ENCODE measurements at regions not wholly inside any gene's neighbourhood (a gene's known extent, or its start where the extent isn't known, plus 50 kb on each side); places are given as distances from the start of the nearest gene placed in this dataset.
"Not testable (repeated sequence)": the region's sequence is repeated elsewhere in the genome, so short reads cannot be mapped to it uniquely, and the experiment has no call there.

DNA sequence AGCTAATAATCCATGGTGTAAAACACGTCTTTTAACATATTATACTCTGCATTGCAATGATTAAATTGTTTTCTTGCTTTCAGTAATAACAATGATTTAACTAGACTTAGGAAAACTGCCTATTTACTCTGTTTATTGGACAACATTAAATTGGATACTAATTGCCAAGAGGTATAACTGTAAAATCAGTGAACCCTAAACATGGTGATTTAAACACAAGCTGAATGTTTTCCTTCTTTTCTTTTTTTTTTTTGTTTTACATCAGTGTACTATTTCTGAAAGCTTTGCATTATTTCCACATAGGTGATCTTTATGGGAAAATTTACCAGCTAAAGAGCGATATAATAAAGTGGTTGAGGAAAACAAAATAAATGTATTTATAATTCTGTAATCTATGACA lies 276.7 kb downstream of the PCDH7 start:
- DNase-seq: no peak
- TF ChIP-seq POLR2A (IDR thresholded peaks at IDR 0.05; ENCODE audit: low read length): no peak
- TF ChIP-seq GATA1 (IDR thresholded peaks at IDR 0.05; ENCODE audit: low read depth, low read length): no peak

- TF ChIP-seq GATA1 (IDR thresholded peaks at IDR 0.05; ENCODE audit: low read depth, low read length) (no peak), POLR2A (IDR thresholded peaks at IDR 0.05; ENCODE audit: low read length) (no peak)
- no peak for DNase-seq
Observed at GRCh38 chr4:31005037-31005436, 284.9 kb downstream of the PCDH7 start.

DNA sequence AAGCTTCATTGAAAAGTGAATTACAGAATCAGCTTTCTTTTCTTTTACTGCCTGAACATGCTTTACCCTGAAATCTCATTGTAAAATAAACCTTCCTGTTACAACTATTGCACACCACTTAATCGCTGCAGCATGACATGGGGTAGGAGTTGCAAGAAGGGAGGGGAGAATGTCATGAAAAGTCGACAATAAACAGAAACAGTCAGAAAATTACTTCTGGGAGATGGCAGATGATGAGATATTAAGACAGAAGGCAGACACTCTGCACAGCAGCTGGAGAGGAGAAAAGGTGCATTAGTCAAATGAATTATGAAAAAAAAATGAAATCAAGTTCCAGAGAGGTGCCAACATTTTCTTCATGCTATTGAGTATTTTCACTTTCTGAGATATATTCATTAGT lies 287.7 kb downstream of the PCDH7 start:
- TF ChIP-seq POLR2A (IDR thresholded peaks at IDR 0.05; ENCODE audit: low read length) (no peak), GATA1 (IDR thresholded peaks at IDR 0.05; ENCODE audit: low read depth, low read length) (no peak)
- no peak for DNase-seq

DNA sequence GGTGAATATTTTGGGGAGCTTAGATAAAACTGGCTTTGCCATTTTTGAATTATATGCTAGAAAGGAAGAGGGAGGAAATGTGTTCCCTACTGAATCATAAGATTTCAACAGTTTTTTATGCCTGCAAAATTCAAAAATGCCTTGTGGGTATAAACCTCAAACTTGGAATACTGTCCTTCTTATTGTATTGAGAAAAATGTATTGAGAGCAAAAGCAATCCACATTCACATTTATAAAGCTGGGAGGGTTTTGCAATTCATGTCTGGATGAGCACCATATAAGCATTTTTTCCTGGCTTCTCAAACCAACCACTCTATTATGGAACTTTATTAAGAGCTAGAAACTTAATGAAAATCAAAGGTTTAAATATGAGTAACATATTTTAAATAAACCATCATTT lies 289.8 kb downstream of the PCDH7 start:
- no peak for DNase-seq
- no peak for TF ChIP-seq GATA1 (IDR thresholded peaks at IDR 0.05; ENCODE audit: low read depth, low read length)
- no peak for TF ChIP-seq POLR2A (IDR thresholded peaks at IDR 0.05; ENCODE audit: low read length)

- no peak for DNase-seq
- TF ChIP-seq POLR2A (IDR thresholded peaks at IDR 0.05; ENCODE audit: low read length) (no peak), GATA1 (IDR thresholded peaks at IDR 0.05; ENCODE audit: low read depth, low read length) (no peak)
Observed at GRCh38 chr4:31015123-31015522, 295.0 kb downstream of the PCDH7 start.

DNA sequence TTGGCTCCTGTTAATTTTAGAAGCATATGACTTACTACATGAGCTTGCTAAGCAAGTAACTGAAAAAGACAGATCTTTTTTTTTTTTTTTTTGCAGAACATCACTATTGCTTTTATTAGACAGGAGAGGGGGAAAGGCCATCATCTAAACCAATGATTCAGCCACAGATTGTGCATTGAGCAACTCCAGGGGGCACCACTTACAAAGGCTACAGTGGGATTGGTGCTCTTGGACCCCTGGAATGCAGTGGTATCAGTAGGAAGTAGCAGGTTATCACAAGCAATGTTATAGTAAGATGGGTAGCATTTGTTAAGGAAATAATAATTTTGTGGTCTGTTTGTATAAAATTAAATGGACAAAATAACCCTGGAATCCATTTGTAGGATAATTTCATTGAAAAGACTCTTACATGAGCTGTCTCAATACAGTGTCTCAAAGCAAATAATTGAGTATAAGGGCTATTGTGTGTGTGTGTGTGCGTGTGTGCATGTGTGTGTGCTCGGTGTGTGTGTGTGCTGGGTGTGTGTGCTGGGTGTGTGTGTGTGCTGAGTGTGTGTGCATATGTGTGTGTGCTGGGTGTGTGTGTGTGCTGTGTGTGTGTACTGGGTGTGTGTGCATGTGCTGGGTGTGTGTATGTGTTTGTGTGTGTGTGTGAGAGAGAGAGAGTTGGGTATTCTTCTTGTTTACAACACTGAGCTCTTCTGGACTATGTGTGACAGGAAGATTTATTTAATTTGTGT lies 296.3 kb downstream of the PCDH7 start:
- no peak for DNase-seq
- no peak for TF ChIP-seq GATA1 (IDR thresholded peaks at IDR 0.05; ENCODE audit: low read depth, low read length)
- no peak for TF ChIP-seq POLR2A (IDR thresholded peaks at IDR 0.05; ENCODE audit: low read length)

DNA sequence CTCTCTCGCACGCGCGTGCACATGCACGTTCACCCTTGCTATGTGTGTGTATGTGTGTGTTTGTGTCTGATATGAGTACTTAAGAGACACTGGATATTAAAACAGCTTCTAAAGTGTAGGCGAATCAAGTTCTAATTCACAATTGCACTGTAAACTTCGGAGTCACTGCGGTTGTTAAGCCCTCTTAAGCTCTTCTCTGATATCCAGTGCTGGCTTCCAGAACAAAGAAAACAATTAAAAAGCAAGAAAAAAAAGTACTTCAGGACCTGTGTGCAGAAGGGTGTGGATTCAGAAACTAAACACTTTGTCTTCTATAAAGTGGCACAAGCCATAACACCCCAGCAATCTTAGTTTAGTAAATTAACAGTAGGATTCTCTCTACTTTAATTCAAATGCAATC lies 300.2 kb downstream of the PCDH7 start:
- DNase-seq: no peak
- TF ChIP-seq GATA1 (IDR thresholded peaks at IDR 0.05; ENCODE audit: low read depth, low read length): no peak
- TF ChIP-seq POLR2A (IDR thresholded peaks at IDR 0.05; ENCODE audit: low read length): no peak

DNA sequence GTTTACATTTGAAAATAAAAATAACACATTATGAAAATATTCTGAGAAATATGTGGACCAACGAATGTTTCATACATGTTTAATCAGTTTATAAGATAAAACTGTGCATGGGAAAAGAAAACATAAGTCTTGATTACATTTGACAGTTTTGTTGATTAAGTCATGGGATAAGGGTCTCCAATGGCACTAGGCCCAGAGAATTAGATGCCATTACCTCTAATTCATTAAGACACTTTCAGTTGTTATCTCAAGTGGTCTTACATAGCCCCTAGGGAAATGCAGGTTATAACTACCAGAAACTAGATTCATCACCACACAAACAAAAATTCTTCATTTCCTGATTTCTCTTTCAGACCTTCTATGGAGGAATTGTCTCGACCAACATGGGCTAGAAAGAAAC lies 300.8 kb downstream of the PCDH7 start:
- DNase-seq: no peak
- TF ChIP-seq POLR2A (IDR thresholded peaks at IDR 0.05; ENCODE audit: low read length) (no peak), GATA1 (IDR thresholded peaks at IDR 0.05; ENCODE audit: low read depth, low read length) (no peak)

DNA sequence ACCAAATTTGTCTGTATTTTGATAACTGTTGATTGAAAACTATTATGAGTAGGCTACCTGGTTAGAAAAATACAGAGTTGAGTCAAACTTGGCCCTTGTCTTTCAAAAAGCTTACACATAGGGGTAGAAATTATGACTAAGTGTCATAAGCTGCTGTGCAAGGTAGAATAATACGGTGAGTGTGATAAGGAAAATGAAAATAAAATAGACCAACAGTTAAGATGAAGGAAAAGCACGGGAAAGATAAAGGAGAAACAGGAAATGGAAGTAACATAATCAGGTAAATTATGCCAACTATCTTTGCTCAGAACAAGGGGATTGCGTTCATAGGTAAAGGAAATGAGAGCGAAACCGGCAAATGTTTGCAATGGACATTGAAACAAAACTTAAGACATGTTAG lies 302.5 kb downstream of the PCDH7 start:
- no peak for TF ChIP-seq POLR2A (IDR thresholded peaks at IDR 0.05; ENCODE audit: low read length)
- TF ChIP-seq GATA1 (IDR thresholded peaks at IDR 0.05; ENCODE audit: low read depth, low read length): no peak
- DNase-seq: no peak

GRCh38 chr4:31023109-31023508 lies 302.9 kb downstream of the PCDH7 start:
- no peak for TF ChIP-seq GATA1 (IDR thresholded peaks at IDR 0.05; ENCODE audit: low read depth, low read length)
- no peak for TF ChIP-seq POLR2A (IDR thresholded peaks at IDR 0.05; ENCODE audit: low read length)

DNA sequence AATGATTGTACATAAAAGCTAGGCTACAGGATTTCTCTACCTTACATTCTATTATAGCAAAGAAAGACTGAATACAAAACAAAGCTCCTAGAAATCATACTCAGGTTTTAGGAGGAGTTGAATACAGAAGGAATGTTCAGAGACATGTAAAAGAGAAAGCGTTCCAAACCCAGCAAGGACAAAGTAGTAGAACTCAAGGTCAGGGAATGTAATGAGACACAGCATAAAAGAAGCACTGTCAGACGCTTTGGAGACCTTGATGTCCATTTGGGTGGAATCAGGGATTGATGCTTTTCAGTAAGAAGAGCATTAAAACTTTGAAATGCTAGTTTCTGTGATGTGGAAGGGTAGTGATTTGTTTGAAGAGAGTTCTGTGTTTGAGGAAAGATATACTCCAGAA lies 303.6 kb downstream of the PCDH7 start:
- no peak for TF ChIP-seq POLR2A (IDR thresholded peaks at IDR 0.05; ENCODE audit: low read length)
- no peak for TF ChIP-seq GATA1 (IDR thresholded peaks at IDR 0.05; ENCODE audit: low read depth, low read length)
- no peak for DNase-seq

More at GRCh38 chr4:31023109-31023508, 302.9 kb downstream of the PCDH7 start:
- no peak for DNase-seq

DNA sequence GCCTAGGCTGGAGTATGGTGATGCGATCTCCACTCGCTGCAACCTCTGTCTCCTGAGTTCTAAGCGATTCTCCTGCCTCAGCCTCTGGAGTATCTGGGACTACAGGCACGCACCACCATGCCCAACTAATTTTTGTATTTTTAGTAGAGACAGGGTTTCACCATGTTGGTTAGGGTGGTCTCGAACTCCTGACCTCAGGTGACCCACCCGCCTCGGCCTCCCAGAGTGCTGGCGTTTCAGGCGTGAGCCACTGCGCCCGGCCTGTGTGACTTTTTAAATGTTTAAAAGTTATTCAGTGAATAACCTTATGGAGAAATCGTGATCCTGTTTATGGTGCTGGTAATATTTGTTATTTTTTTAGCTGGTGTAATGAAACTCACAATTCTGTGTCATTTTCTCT lies 304.6 kb downstream of the PCDH7 start:
- DNase-seq: not testable (repeated sequence)

DNA sequence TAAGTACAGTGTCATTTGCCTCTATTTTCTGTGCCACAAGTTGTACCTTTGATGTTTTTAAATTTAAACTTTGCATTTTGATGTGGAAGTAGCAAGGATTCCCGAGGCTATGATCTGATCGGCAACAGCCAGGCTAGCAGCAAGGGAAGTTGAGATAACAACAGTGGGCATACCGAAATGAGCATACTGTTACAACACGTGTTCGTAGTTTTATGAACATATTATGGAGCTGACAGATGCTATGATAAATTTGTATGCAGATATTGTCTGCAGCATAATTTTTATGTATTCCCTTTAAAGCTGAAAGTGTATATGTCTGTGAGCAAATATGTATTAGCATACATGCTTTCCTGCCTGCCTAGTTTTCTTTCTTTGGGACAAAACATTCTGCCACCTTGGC lies 306.1 kb downstream of the PCDH7 start:
- TF ChIP-seq GATA1 (IDR thresholded peaks at IDR 0.05; ENCODE audit: low read depth, low read length): no peak
- no peak for TF ChIP-seq POLR2A (IDR thresholded peaks at IDR 0.05; ENCODE audit: low read length)

DNA sequence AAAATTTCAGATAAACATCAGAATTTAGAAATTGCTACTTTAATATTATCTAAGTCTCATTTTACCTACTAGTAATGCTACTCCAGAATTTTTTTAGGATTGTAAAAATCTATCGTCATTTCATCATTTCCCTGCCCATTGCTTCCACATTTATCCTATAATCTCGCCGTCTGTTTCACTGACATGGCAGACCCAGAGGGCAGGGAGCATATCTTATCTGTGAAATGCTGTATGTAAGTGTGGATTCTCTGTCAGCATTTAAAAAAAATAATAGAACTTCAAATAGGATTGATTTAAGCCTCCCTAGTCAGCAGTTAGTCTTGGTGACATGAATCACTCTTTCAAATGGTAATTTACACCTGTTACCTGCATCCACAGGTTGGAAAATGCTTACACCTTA lies 314.4 kb downstream of the PCDH7 start:
- TF ChIP-seq GATA1 (IDR thresholded peaks at IDR 0.05; ENCODE audit: low read depth, low read length) (no peak), POLR2A (IDR thresholded peaks at IDR 0.05; ENCODE audit: low read length) (no peak)
- no peak for DNase-seq

More for the DNA sequence above, 306.1 kb downstream of the PCDH7 start:
- no peak for DNase-seq

DNA sequence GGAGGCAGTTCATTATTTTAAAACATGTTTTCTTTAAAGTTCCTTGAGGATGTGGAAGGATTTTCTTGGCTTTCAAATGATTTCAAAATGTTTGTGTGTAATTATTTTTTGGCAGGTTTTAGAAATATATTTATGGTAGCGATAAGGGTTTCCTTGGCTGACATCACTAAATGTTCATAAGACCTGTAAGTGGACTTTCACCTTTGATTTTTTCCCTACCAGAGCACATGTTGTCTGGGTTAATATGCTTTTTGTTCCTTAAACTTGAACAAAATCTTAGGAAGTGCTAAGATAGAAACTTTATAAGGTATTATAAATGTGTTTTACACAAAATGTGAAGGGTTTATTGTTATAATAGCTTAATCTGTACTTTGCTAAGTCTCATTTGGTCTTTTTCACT lies 315.6 kb downstream of the PCDH7 start:
- TF ChIP-seq GATA1 (IDR thresholded peaks at IDR 0.05; ENCODE audit: low read depth, low read length): no peak
- TF ChIP-seq POLR2A (IDR thresholded peaks at IDR 0.05; ENCODE audit: low read length): no peak
- no peak for DNase-seq

- no peak for DNase-seq
- TF ChIP-seq POLR2A (IDR thresholded peaks at IDR 0.05; ENCODE audit: low read length) (no peak), GATA1 (IDR thresholded peaks at IDR 0.05; ENCODE audit: low read depth, low read length) (no peak)
Observed at GRCh38 chr4:31037703-31038102, 317.5 kb downstream of the PCDH7 start.
